ENCODE measurements at regions not wholly inside any gene's neighbourhood (a gene's known extent, or its start where the extent isn't known, plus 50 kb on each side); places are given as distances from the start of the nearest gene placed in this dataset.

GRCh38 chr11:72512956-72513355 lies 78.6 kb upstream of the CLPB start:
- TF ChIP-seq CTCF (IDR thresholded peaks at IDR 0.05) (no peak), EZH2 (IDR thresholded peaks at IDR 0.05) (no peak)

Data from neural progenitor cell (in vitro differentiated cells).